HT1080 (cell line): ENCODE measurements at regions not wholly inside any gene's neighbourhood (a gene's known extent, or its start where the extent isn't known, plus 50 kb on each side); places are given as distances from the start of the nearest gene placed in this dataset.
A peak's percentile ranks its signal among the peaks of the same experiment; 100 is the strongest.

ENCODE experiments used
- DNase-seq: peaks from one replicate; pipeline ENCODE4 v3.0.0-alpha.2; 2015; ENCODE audit warnings: low read depth

GRCh38 chr1:221612047-221612777 is 129.7 kb downstream of the DUSP10 start:
- peak; percentile 85 for DNase-seq

GRCh38 chr1:221620437-221621384 is 121.2 kb downstream of the DUSP10 start:
- DNase-seq = peak; percentile 21

GRCh38 chr1:221621683-221622082 is 120.2 kb downstream of the DUSP10 start:
- no peak for DNase-seq

GRCh38 chr1:221622389-221622788 is 119.5 kb downstream of the DUSP10 start:
- DNase-seq = no peak

- DNase-seq = no peak
Measured at GRCh38 chr1:221625026-221625425, 116.9 kb downstream of the DUSP10 start.

- DNase-seq = no peak
Measured at GRCh38 chr1:221626041-221626440, 115.8 kb downstream of the DUSP10 start.

GRCh38 chr1:221630236-221630635 is 111.7 kb downstream of the DUSP10 start:
- no peak for DNase-seq

- no peak for DNase-seq
Measured at GRCh38 chr1:221631556-221631955, 110.3 kb downstream of the DUSP10 start.

- no peak for DNase-seq
Measured at GRCh38 chr1:221632072-221632471, 109.8 kb downstream of the DUSP10 start.

GRCh38 chr1:221633841-221634409 is 108.0 kb downstream of the DUSP10 start:
- DNase-seq = no peak

GRCh38 chr1:221634606-221635005 is 107.3 kb downstream of the DUSP10 start:
- DNase-seq = no peak

- no peak for DNase-seq
Measured at GRCh38 chr1:221635305-221635704, 106.6 kb downstream of the DUSP10 start.

GRCh38 chr1:221636096-221636495 is 105.8 kb downstream of the DUSP10 start:
- no peak for DNase-seq

- DNase-seq = no peak
Measured at GRCh38 chr1:221636967-221637366, 104.9 kb downstream of the DUSP10 start.

GRCh38 chr1:221637641-221638041 is 104.2 kb downstream of the DUSP10 start:
- DNase-seq = peak; percentile 47

GRCh38 chr1:221638595-221638994 is 103.3 kb downstream of the DUSP10 start:
- no peak for DNase-seq

GRCh38 chr1:221641811-221642210 is 100.1 kb downstream of the DUSP10 start:
- DNase-seq = no peak

GRCh38 chr1:221643404-221644144 is 98.3 kb downstream of the DUSP10 start:
- DNase-seq = no peak

- DNase-seq = no peak
Measured at GRCh38 chr1:221644145-221644448, 97.8 kb downstream of the DUSP10 start.

- no peak for DNase-seq
Measured at GRCh38 chr1:221644663-221645258, 97.1 kb downstream of the DUSP10 start.

GRCh38 chr1:221648201-221648600 is 93.7 kb downstream of the DUSP10 start:
- peak; percentile 19 for DNase-seq
